ENCODE measurements at regions not wholly inside any gene's neighbourhood (a gene's known extent, or its start where the extent isn't known, plus 50 kb on each side); places are given as distances from the start of the nearest gene placed in this dataset.
"Not testable (repeated sequence)": the region's sequence is repeated elsewhere in the genome, so short reads cannot be mapped to it uniquely, and the experiment has no call there.

- DNase-seq (ENCODE audit: low read depth) = no peak
These were observed 367.3 kb downstream of the UTRN start for GRCh38 chr6:144652292-144652891.

DNA sequence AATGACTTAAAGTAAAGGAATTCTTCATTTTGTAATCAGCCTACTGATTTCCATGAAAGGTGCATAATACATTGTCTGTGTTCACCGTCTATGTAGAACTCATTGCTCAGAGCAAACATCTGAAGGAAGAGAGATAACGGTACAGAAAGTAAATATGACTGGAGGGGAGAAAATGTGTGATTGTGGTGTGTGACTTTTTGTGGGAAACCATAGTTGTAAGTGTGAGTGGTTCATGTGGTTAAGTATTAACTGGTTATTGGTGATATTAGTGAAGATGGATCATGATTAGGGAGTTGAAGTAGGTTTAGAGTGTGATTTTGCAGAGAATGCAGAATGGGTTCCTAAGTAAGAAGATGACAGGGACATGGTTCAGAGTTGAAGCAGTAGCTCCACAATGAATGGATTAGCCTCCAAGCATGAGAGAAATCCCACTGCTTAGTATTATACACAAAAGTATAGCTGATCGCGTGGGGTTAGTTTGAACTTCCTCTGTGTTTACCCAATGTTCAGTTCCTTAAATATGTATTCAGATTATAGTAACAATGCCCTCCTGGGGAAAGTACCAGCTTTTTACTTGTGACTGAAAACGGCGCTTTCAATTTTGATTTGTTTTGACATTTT lies 368.9 kb downstream of the UTRN start:
- no peak for DNase-seq (ENCODE audit: low read depth)

- DNase-seq (ENCODE audit: low read depth) = no peak
These were observed 369.4 kb downstream of the UTRN start for GRCh38 chr6:144654506-144654905.

DNA sequence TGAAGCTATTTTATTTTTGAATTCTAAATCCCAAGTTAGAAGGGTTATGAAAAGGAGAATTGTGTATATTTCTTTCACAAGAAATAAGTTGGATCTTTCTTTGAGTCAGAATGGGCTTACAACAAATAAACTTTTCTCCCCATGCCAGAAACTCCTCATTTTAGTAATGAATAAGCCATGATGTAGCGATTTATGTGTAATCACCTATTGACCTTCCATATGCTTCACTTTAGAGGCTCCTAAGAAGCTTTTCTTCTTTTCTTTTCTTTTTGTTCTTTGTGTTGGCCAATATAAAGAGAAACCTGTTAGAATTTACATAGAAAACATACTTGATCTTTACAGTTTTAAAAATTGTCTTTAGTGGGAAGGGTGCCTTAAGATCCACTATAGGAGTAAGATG lies 370.2 kb downstream of the UTRN start:
- DNase-seq (ENCODE audit: low read depth) = no peak

GRCh38 chr6:144657691-144658090 lies 372.6 kb downstream of the UTRN start:
- no peak for DNase-seq (ENCODE audit: low read depth)

DNA sequence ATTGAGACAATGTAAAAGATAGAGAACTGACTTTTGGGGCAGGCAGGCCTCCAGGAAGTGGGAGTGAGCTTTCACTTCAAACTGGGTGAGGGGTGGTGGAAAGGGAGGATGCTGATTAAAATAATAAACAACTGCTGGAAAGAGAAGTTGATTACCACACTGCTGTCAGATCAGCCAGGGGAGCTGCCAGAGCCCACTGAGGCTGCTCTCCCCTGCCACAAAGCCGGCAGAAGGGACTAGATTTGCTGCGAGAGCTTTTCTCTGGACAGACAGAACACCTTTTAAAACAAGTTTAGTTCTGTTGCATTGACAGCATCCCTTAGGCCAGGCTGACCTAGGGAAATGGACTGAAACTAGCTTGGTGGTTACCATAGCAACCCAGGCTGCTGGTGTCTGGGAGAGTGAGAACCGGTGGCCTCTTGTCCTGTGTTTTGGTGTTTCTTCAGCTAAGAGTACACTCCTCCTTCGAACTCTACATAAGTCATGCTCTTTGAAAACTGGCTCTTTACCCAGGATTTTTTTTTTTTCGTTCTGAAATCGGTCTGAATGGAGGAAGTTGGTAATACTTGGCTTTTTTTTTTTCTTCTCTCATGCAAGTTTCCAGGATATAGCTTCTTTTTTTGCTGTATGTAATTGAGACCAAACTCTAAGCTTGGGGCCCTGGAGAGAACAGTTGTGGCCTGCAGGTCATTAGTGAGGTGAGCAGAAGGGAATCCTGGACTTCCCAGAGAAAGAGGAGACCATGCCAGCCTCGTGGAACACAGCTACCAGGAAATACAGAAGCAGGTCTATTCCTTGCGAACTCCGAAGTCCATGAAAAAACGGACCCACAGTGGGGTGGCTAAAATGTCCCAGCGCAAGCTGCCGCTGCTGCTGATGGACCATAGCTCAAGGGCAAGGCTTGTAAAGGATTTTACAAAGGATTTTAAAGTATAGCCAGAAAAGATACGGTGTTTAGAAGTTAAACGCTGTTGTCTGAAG lies 374.4 kb downstream of the UTRN start:
- no peak for DNase-seq (ENCODE audit: low read depth)

DNA sequence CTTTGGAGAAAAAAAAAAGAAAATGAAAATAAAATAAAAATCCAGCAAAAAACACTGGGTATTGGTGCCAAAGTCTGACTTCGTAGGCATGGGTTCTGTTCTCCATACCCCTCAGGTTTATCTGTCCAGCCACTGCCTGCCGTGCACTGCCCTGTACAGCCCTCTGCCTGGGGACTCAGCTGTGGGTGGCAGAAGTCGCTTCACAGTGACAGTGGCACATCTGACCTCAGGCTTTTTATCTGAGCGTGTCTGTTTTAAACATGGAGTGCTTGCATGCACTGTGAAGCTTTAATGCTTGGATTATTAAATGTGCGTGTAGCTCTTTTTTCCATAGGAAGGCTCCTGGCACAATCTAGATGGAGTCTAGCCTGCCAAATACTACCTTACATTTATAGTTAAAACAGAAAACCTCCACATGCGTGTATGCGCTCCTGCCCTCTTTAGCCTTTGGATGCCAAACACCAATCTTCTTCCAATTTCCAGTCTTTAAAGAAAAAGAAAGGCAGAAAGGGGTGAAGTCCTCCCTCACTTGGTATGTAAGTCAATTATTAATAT lies 375.5 kb downstream of the UTRN start:
- no peak for DNase-seq (ENCODE audit: low read depth)

- no peak for DNase-seq (ENCODE audit: low read depth)
These were observed 376.1 kb downstream of the UTRN start for GRCh38 chr6:144661116-144661806.

DNA sequence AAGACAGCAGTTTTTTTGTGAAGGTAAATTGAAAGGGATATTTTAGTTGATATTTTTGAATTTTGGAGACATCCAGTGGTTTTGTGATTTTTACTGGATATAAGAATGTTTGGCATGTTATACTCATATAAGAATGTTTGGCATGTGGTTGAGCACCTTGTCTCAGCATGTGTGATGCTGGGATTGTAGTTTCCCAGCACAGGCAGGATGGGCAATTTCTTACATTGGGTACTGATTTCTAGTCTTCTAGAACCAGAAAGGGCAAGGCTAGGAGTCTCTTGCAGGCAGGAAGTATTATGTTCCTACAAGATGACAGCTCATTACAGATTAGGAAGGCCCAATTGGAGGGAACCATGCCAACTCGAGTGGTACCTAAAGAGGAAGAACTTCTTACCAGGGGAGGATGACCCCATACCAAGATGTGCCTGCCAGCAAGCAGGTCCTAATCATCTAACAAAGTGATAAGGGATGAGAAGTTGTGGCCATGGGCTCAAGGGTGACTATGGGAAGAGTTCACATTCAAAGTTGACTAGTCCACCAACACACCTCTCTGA lies 377.8 kb downstream of the UTRN start:
- DNase-seq (ENCODE audit: low read depth) = no peak

DNA sequence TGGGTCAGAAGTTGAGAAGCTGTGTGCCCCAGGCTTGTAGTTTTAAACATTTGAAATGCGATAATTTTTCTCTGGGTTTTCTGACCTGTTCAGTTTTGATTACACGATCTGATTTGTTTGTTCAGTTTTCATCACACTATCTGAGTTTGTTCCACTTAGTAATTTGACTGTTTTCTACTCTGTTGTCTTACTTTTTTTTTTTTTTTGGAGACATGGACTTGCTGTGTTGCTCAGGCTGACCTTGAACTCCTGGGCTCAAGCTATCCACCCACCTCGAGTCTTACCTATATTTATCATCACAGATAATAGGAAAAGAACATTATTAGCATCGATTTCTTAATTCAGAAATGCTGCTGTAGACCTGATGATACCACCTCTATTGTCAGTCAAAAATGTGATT lies 379.1 kb downstream of the UTRN start:
- no peak for DNase-seq (ENCODE audit: low read depth)

DNA sequence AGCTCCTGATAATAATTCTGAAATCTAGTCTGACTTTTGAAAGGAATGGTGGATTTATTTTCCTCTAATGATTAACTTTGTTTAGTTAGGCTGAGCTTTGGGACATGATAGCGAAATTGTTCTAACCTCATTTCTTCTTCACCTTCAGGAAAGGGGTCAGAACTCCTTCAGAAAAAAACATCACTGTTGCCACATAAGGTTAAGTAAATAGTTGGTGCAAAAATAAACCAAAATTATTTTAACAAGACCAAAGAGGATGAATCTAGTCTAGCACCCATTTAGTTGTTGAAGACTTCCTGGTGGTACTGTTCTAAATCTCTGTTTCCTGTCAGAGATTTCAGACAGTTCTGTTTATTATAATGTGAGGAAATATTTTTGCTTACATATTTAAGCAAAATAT lies 379.8 kb downstream of the UTRN start:
- DNase-seq (ENCODE audit: low read depth) = no peak

- DNase-seq (ENCODE audit: low read depth) = no peak
These were observed 380.9 kb downstream of the UTRN start for GRCh38 chr6:144665932-144666450.

- no peak for DNase-seq (ENCODE audit: low read depth)
These were observed 381.6 kb downstream of the UTRN start for GRCh38 chr6:144666781-144667180.

- DNase-seq (ENCODE audit: low read depth) = no peak
These were observed 382.7 kb downstream of the UTRN start for GRCh38 chr6:144667532-144668503.

GRCh38 chr6:144670259-144670658 lies 385.1 kb downstream of the UTRN start:
- not testable (repeated sequence) for DNase-seq (ENCODE audit: low read depth)

GRCh38 chr6:144673807-144674206 lies 388.7 kb downstream of the UTRN start:
- no peak for DNase-seq (ENCODE audit: low read depth)

DNA sequence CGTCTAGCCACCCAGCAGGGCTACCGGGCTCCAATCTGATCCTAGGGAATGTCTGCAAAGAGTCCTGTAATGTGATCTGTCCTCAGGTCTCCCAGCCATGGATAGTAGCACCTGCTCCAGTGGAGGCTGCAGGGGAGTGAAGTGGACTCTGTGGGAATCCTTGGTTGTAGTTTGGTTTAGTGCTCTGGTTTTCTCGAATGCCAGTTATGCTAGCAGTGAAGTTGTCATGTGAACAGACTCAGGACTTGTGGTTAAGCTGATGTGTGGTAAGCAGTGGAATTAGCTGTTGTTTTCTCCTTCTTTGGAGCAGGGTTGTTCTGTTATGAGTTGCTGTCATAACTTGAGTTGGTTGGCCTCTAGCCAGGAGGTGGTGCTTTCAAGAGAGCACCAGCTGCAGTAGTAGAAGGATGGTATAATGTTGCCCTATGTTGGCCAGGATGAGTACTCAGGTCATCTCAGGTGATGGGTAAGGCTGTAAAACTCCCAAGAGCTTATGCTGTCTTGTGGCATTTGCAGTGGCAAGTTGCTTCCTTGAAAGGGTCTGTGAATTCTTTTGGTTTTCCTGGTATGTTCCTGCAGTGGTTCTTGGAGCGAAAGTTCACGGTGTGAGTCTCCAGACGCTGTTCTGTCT lies 390.2 kb downstream of the UTRN start:
- DNase-seq (ENCODE audit: low read depth) = no peak

GRCh38 chr6:144676310-144676709 lies 391.2 kb downstream of the UTRN start:
- DNase-seq (ENCODE audit: low read depth) = not testable (repeated sequence)

- not testable (repeated sequence) for DNase-seq (ENCODE audit: low read depth)
These were observed 392.1 kb downstream of the UTRN start for GRCh38 chr6:144677263-144677662.

DNA sequence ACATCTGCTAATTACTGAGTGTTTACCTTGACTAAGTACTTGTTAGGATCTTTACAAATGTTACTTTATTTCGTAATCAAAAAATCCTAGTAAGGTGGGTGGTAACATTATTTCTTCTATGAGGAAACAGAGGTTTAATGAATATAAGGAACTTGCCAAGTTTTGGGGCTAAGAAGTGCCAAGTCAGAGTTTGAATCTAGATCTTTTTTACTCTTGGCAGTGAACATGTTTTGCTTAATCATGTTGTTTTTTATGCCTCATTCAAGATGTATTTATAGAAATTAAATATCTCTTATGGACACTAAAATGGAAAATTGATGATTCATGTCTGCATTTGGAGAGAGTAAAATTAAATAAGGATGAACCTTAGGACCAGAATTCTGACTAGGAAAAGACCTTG lies 393.7 kb downstream of the UTRN start:
- DNase-seq (ENCODE audit: low read depth) = no peak

Measured in stimulated activated CD8-positive, alpha-beta memory T cell treated with anti-CD3 and anti-CD28 coated beads, Interleukin-15, amount 100 ng/mL, for 24 hours (primary cell).